ENCODE measurements at regions not wholly inside any gene's neighbourhood (a gene's known extent, or its start where the extent isn't known, plus 50 kb on each side); places are given as distances from the start of the nearest gene placed in this dataset.
A peak's percentile ranks its signal among the peaks of the same experiment; 100 is the strongest.

- no peaks in the 10 kb centered on the region for H3K4me1 Mint-ChIP-seq (ENCODE audit: insufficient read depth, unreplicated experiment)
- no peak for DNase-seq (ENCODE audit: unreplicated experiment)
- H3K4me3 Mint-ChIP-seq (ENCODE audit: unreplicated experiment), result no peak overlapping the region
- no peaks in the 10 kb centered on the region for H3K27me3 Mint-ChIP-seq (ENCODE audit: insufficient read depth, unreplicated experiment)
- no peaks in the 10 kb centered on the region for H3K9me3 Mint-ChIP-seq (ENCODE audit: unreplicated experiment)
- ChIA-PET POLR2A (no interaction called here), CTCF (interaction anchor here (1.3 kb wide), 1 partner anchor 9 kb away, joined by 6 read pairs; no protein-coding TSS in a partner anchor)
- intact Hi-C loops (cut with micrococcal nuclease), result no loop called here
- H3K36me3 Mint-ChIP-seq (ENCODE audit: insufficient read depth, unreplicated experiment), result peaks cover 8% of the 10 kb centered on the region
- H3K27ac Mint-ChIP-seq (ENCODE audit: low read depth, unreplicated experiment), result no peak overlapping the region
- no TSS peak for BruUV-seq (replicated peaks)
- no peak for TF ChIP-seq CTCF (IDR thresholded peaks at IDR 0.05; ENCODE audit: unreplicated experiment)
These were observed 221.6 kb downstream of the C12orf75 start for GRCh38 chr12:105552056-105552455.

- H3K27ac Mint-ChIP-seq (ENCODE audit: low read depth, unreplicated experiment), result no peak overlapping the region
- intact Hi-C loops (cut with micrococcal nuclease), result no loop called here
- H3K36me3 Mint-ChIP-seq (ENCODE audit: insufficient read depth, unreplicated experiment), result no peaks in the 10 kb centered on the region
- no peak overlapping the region for H3K4me3 Mint-ChIP-seq (ENCODE audit: unreplicated experiment)
- H3K9me3 Mint-ChIP-seq (ENCODE audit: unreplicated experiment), result no peaks in the 10 kb centered on the region
- no peak for DNase-seq (ENCODE audit: unreplicated experiment)
- CTCF ChIA-PET, result no interaction called here
- no peaks in the 10 kb centered on the region for H3K4me1 Mint-ChIP-seq (ENCODE audit: insufficient read depth, unreplicated experiment)
- no peaks in the 10 kb centered on the region for H3K27me3 Mint-ChIP-seq (ENCODE audit: insufficient read depth, unreplicated experiment)
- no TSS peak for BruUV-seq (replicated peaks)
- POLR2A ChIA-PET, result interaction anchor here (0.9 kb wide), 1 partner anchor 29 kb away, joined by 3 read pairs; no protein-coding TSS in a partner anchor
- no peak for TF ChIP-seq CTCF (IDR thresholded peaks at IDR 0.05; ENCODE audit: unreplicated experiment)
These were observed 223.8 kb downstream of the C12orf75 start for GRCh38 chr12:105554223-105554678.

- no peaks in the 10 kb centered on the region for H3K36me3 Mint-ChIP-seq (ENCODE audit: insufficient read depth, unreplicated experiment)
- H3K9me3 Mint-ChIP-seq (ENCODE audit: unreplicated experiment), result no peaks in the 10 kb centered on the region
- H3K4me1 Mint-ChIP-seq (ENCODE audit: insufficient read depth, unreplicated experiment), result no peaks in the 10 kb centered on the region
- H3K27ac Mint-ChIP-seq (ENCODE audit: low read depth, unreplicated experiment), result no peak overlapping the region
- ChIA-PET CTCF (no interaction called here), POLR2A (interaction anchor here (0.9 kb wide), 1 partner anchor 30 kb away, joined by 3 read pairs; no protein-coding TSS in a partner anchor)
- no peaks in the 10 kb centered on the region for H3K27me3 Mint-ChIP-seq (ENCODE audit: insufficient read depth, unreplicated experiment)
- H3K4me3 Mint-ChIP-seq (ENCODE audit: unreplicated experiment), result no peak overlapping the region
- no peak for DNase-seq (ENCODE audit: unreplicated experiment)
- no TSS peak for BruUV-seq (replicated peaks)
- no peak for TF ChIP-seq CTCF (IDR thresholded peaks at IDR 0.05; ENCODE audit: unreplicated experiment)
- intact Hi-C loops (cut with micrococcal nuclease), result no loop called here
These were observed 224.4 kb downstream of the C12orf75 start for GRCh38 chr12:105554856-105555255.

- Mint-ChIP-seq H3K4me1 (ENCODE audit: insufficient read depth, unreplicated experiment) (no peaks in the 10 kb centered on the region), H3K27me3 (ENCODE audit: insufficient read depth, unreplicated experiment) (no peaks in the 10 kb centered on the region), H3K4me3 (ENCODE audit: unreplicated experiment) (no peak overlapping the region), H3K36me3 (ENCODE audit: insufficient read depth, unreplicated experiment) (no peaks in the 10 kb centered on the region), H3K9me3 (ENCODE audit: unreplicated experiment) (no peaks in the 10 kb centered on the region), H3K27ac (ENCODE audit: low read depth, unreplicated experiment) (no peak overlapping the region)
- peak; percentile 28 for DNase-seq (ENCODE audit: unreplicated experiment)
- CTCF ChIA-PET, result interaction anchor here (0.6 to 0.8 kb wide), 2 partner anchors 367 to 580 kb away, joined by 3 to 4 read pairs; no protein-coding TSS in a partner anchor
- POLR2A ChIA-PET, result interaction anchor here (0.6 to 1.1 kb wide), 2 partner anchors 10 to 42 kb away, joined by 3 read pairs; no protein-coding TSS in a partner anchor
- BruUV-seq (replicated peaks), result no TSS peak
- intact Hi-C loops (cut with micrococcal nuclease), result no loop called here
- TF ChIP-seq CTCF (IDR thresholded peaks at IDR 0.05; ENCODE audit: unreplicated experiment), result no peak
These were observed 225.2 kb downstream of the C12orf75 start for GRCh38 chr12:105555556-105556295.

Measured in MCF 10A (cell line).